Vagina (tissue), 2 donors: ENCODE measurements at regions not wholly inside any gene's neighbourhood (a gene's known extent, or its start where the extent isn't known, plus 50 kb on each side); places are given as distances from the start of the nearest gene placed in this dataset.

ENCODE experiments used
- DNase-seq, 2 donors: peaks; one replicate each; pipeline ENCODE4 v3.0.0-alpha.2; 2017; ENCODE audit errors: extremely low spot score in 2 of 2
- H3K27ac ChIP-seq: fragments of 200-600 bp; sonication (generic); one replicate; pipeline ENCODE4 v1.5.1; 2019
- H3K27me3 ChIP-seq: fragments of 200-600 bp; sonication (generic); one replicate; pipeline ENCODE4 v1.5.1; 2019
- H3K36me3 ChIP-seq, 2 donors: fragments of 200-600 bp; sonication (generic); one replicate each; pipeline ENCODE4 v1.5.1; 2017 to 2019
- H3K4me1 ChIP-seq: fragments of 200-600 bp; sonication (generic); one replicate; pipeline ENCODE4 v1.5.1; 2019
- H3K4me3 ChIP-seq, 2 donors: fragments of 200-600 bp; sonication (generic); 1 replicate in 1 of 2; 2 replicates in 1 of 2; pipeline ENCODE4 v1.5.1; 2016 to 2019
- H3K9me3 ChIP-seq: fragments of 200-600 bp; sonication (generic); one replicate; pipeline ENCODE4 v1.5.1; 2019
- POLR2A ChIP-seq, 2 donors: fragments of 450-650 bp; IDR thresholded peaks; one replicate each; pipeline ENCODE4 v1.6.1; 2017; ENCODE audit warnings: antibody characterized with exemption in 2 of 2, mild to moderate bottlenecking in 2 of 2, moderate library complexity in 2 of 2
- POLR2AphosphoS5 ChIP-seq, 2 donors: sonication (generic); formaldehyde crosslinking; IDR thresholded peaks; one replicate each; pipeline ENCODE4 v1.9.0; 2017; ENCODE audit warnings: antibody characterized with exemption in 2 of 2, mild to moderate bottlenecking in 2 of 2, low read depth in 1 of 2; ENCODE audit not compliant: insufficient read depth in 1 of 2
- intact Hi-C: fragments of 100-400 bp; cut with DNase I; formaldehyde crosslinking; loops from one replicate; pipeline ENCODE4 v1.15.1; 2023
- TF ChIP-seq, protein P1 (sequence below), 3 experiments: fragments of 450-650 bp in 2 of 3; fragments of 200-600 bp in 1 of 3; sonication (generic) in 1 of 3; IDR thresholded peaks; one replicate each; pipeline ENCODE4 v1.5.1; 2017 to 2019; ENCODE audit warnings: antibody characterized with exemption in 3 of 3, mild to moderate bottlenecking in 2 of 3, moderate library complexity in 2 of 3

DNA sequence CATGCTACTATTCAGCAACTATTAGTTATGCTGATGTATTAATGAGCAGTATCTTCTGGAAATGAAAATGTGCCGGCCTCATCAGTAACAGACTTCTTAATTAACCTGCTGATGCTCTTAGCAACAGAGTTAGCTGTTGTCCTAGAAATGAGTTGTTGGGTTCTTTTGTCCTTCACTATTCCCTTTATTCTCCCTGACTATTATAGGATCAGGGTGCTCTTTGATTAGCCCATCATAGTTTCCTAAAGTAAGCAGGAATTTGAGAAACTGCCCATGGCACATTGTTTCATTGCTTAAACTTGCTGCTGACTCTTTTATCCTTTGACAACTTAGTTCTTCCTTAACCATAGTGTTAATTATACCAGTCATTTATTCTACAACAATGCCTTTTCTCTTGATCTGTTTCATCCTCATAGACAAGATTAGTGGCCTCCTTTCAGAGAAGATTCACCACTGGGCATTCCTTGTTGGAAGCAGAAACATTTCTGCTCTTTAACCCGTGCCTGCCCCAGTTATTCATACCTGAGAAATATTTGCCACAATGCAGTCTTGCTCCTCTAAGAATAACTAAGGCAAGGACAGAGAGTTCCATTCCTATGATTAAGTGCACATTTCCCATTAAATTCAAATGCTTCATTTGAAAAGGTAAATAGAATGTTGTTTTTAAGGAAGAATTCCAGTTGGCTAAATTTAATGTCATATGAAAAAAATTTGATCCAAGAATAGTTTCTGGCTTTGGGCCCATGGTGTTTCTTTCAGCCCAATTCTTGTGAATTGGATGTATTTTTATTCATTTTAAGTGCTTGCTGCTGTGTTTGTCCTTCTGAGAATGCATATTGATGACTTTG, 573.3 kb upstream of the TBL1XR1 start:
- intact Hi-C loops = no loop called here
- peak overlapping the region; percentile 17 for H3K27ac ChIP-seq
- no peaks in the 10 kb centered on the region for H3K9me3 ChIP-seq
- no peak for TF ChIP-seq POLR2AphosphoS5 (IDR thresholded peaks at IDR 0.05; ENCODE audit: insufficient read depth in 1 of 2, low read depth in 1 of 2)
- no peak for TF ChIP-seq POLR2A (IDR thresholded peaks at IDR 0.05)
- TF ChIP-seq, protein P1, sequence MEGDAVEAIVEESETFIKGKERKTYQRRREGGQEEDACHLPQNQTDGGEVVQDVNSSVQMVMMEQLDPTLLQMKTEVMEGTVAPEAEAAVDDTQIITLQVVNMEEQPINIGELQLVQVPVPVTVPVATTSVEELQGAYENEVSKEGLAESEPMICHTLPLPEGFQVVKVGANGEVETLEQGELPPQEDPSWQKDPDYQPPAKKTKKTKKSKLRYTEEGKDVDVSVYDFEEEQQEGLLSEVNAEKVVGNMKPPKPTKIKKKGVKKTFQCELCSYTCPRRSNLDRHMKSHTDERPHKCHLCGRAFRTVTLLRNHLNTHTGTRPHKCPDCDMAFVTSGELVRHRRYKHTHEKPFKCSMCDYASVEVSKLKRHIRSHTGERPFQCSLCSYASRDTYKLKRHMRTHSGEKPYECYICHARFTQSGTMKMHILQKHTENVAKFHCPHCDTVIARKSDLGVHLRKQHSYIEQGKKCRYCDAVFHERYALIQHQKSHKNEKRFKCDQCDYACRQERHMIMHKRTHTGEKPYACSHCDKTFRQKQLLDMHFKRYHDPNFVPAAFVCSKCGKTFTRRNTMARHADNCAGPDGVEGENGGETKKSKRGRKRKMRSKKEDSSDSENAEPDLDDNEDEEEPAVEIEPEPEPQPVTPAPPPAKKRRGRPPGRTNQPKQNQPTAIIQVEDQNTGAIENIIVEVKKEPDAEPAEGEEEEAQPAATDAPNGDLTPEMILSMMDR (IDR thresholded peaks at IDR 0.05) = no peak
- DNase-seq = no peak
- no peak overlapping the region for H3K4me3 ChIP-seq
- peaks cover 16% of the 10 kb centered on the region for H3K4me1 ChIP-seq
- no peaks in the 10 kb centered on the region for H3K27me3 ChIP-seq
- no peaks in the 10 kb centered on the region for H3K36me3 ChIP-seq

- Histone ChIP-seq H3K4me3 (no peak overlapping the region), H3K27me3 (no peaks in the 10 kb centered on the region), H3K27ac (peak overlapping the region; percentile 28), H3K9me3 (no peaks in the 10 kb centered on the region), H3K36me3 (no peaks in the 10 kb centered on the region), H3K4me1 (peaks cover 19% of the 10 kb centered on the region)
- TF ChIP-seq, protein P1 (IDR thresholded peaks at IDR 0.05) = no peak
- TF ChIP-seq POLR2AphosphoS5 (IDR thresholded peaks at IDR 0.05; ENCODE audit: insufficient read depth in 1 of 2, low read depth in 1 of 2) (no peak), POLR2A (IDR thresholded peaks at IDR 0.05) (no peak)
- intact Hi-C loops = no loop called here
- no peak for DNase-seq
Observed at GRCh38 chr3:177771780-177772179, 574.5 kb upstream of the TBL1XR1 start.

GRCh38 chr3:177772908-177773557, 575.8 kb upstream of the TBL1XR1 start:
- Histone ChIP-seq H3K9me3 (no peaks in the 10 kb centered on the region), H3K4me1 (peaks cover 28% of the 10 kb centered on the region), H3K27me3 (no peaks in the 10 kb centered on the region), H3K36me3 (no peaks in the 10 kb centered on the region), H3K27ac (no peak overlapping the region), H3K4me3 (no peak overlapping the region)
- intact Hi-C loops = no loop called here
- TF ChIP-seq POLR2A (IDR thresholded peaks at IDR 0.05) (no peak), POLR2AphosphoS5 (IDR thresholded peaks at IDR 0.05; ENCODE audit: insufficient read depth in 1 of 2, low read depth in 1 of 2) (no peak)
- TF ChIP-seq, protein P1 (IDR thresholded peaks at IDR 0.05) = no peak
- no peak for DNase-seq

- H3K9me3 ChIP-seq = no peaks in the 10 kb centered on the region
- H3K4me3 ChIP-seq = no peak overlapping the region
- H3K27me3 ChIP-seq = no peaks in the 10 kb centered on the region
- DNase-seq = no peak
- H3K36me3 ChIP-seq = no peaks in the 10 kb centered on the region
- H3K4me1 ChIP-seq = peaks cover 32% of the 10 kb centered on the region
- intact Hi-C loops = no loop called here
- H3K27ac ChIP-seq = no peak overlapping the region
- no peak for TF ChIP-seq POLR2A (IDR thresholded peaks at IDR 0.05)
- TF ChIP-seq POLR2AphosphoS5 (IDR thresholded peaks at IDR 0.05; ENCODE audit: insufficient read depth in 1 of 2, low read depth in 1 of 2) = no peak
- TF ChIP-seq, protein P1 (IDR thresholded peaks at IDR 0.05) = no peak
Observed at GRCh38 chr3:177773717-177774116, 576.4 kb upstream of the TBL1XR1 start.

GRCh38 chr3:177776661-177777101, 579.4 kb upstream of the TBL1XR1 start:
- intact Hi-C loops = no loop called here
- H3K27ac ChIP-seq = no peak overlapping the region
- H3K27me3 ChIP-seq = no peaks in the 10 kb centered on the region
- DNase-seq = no peak
- TF ChIP-seq POLR2A (IDR thresholded peaks at IDR 0.05) (no peak), POLR2AphosphoS5 (IDR thresholded peaks at IDR 0.05; ENCODE audit: insufficient read depth in 1 of 2, low read depth in 1 of 2) (no peak)
- TF ChIP-seq, protein P1 (IDR thresholded peaks at IDR 0.05) = no peak
- H3K36me3 ChIP-seq = no peaks in the 10 kb centered on the region
- H3K4me3 ChIP-seq = no peak overlapping the region
- H3K9me3 ChIP-seq = no peaks in the 10 kb centered on the region
- peaks cover 35% of the 10 kb centered on the region for H3K4me1 ChIP-seq
